Right cardiac atrium (tissue), 5 donors: ENCODE measurements at regions not wholly inside any gene's neighbourhood (a gene's known extent, or its start where the extent isn't known, plus 50 kb on each side); places are given as distances from the start of the nearest gene placed in this dataset.

Experiments
- ATAC-seq, 2 donors: fragments of 200-7000 bp; cut with Tn5 transposase; one replicate each; pipeline versions ENCODE4 v1.8.0 to v1.9.1; 2020; ENCODE audit warnings: moderate library complexity in 2 of 2, mild to moderate bottlenecking in 1 of 2
- DNase-seq, 3 donors: peaks; one replicate each; pipeline ENCODE4 v3.0.0-alpha.2; 2020
- H3K27ac ChIP-seq: one replicate; pipeline ENCODE4 v1.5.1; 2013; ENCODE audit warnings: mild to moderate bottlenecking, low read length, control low read depth, moderate library complexity
- H3K27me3 ChIP-seq: one replicate; pipeline ENCODE4 v1.6.1; 2013; ENCODE audit not compliant: control insufficient read depth, insufficient read depth
- H3K4me1 ChIP-seq: one replicate; pipeline ENCODE4 v1.6.1; 2013; ENCODE audit warnings: low read length; ENCODE audit not compliant: control insufficient read depth, insufficient read depth
- H3K4me3 ChIP-seq: one replicate; pipeline ENCODE4 v1.5.1; 2013; ENCODE audit warnings: low read length, control low read depth
- H3K9me3 ChIP-seq: one replicate; pipeline ENCODE4 v1.6.1; 2013; ENCODE audit warnings: low read length; ENCODE audit not compliant: control insufficient read depth
- WGBS: extraction: QIAGEN DNeasy Blood & Tissue Kit; methylation state at CpG from one replicate; pipeline ENCODE4 v1.1.7; 2013; 5-methylcytosine and 5-hydroxymethylcytosine counted together
- intact Hi-C, 4 donors: fragments of 100-400 bp; cut with DNase I; formaldehyde crosslinking; loops; one replicate each; pipeline versions ENCODE4 v1.11.0 to v1.14.0; 2022 to 2023
- donor health status: healthy with polysubstance abuse.
- donor health status: DM: no; HTN: yes; CAD: no.
- donor health status: DM: no; HTN: no; CAD: no.
- donor health status: DM: no; HTN: yes; CAD: no; lungs with severe emphysema.
- donor health status: DM: yes; HTN: yes; CAD: no.

DNA sequence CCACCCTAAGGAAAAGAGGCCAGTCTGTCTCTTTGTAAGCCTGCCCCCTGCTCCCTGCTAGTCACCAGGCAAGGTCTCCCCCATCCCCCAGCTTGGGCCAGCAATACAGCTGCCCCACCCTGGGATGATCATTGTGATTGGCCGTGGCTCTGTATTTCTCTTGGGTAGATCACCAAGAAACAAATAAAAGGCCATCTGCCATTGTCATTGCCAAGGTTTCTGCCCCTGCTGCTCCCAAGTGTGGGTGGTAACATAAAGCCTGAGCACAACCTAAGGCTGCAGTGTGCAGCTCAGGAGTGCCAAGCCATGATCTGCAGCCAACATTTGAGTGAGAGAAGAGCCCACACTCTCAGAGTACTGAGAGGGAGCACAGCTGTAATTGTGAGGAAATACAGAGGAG, 241.0 kb upstream of the POF1B start:
- Histone ChIP-seq H3K4me1 (no peaks in the 10 kb centered on the region), H3K27me3 (no peaks in the 10 kb centered on the region), H3K27ac (no peak overlapping the region), H3K9me3 (no peaks in the 10 kb centered on the region), H3K4me3 (no peak overlapping the region)
- no peak for DNase-seq
- ATAC-seq, result no peak
- 66% methylated on average over 1 of the region's 1 CpG for WGBS
- intact Hi-C loops, result no loop called here

DNA sequence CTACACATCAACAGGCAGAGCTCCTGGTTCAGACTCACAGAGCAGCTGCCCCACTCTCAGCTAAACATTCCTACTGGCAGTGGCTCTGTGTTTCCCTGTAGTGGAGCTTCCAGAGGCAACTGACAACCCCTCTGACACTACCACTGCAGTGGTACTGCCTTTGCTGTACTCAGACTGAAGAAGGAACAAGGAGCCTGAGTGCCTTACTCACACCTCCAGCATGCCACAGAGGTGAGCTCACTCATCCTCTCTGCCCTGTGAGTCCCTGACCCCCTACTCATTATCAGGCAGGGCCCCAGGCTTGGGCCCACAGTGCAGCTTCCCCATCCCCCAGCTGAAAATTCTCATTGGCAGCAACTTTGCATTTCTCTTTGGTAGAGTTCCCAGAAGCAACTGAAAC, 240.5 kb upstream of the POF1B start:
- DNase-seq (no peak), ATAC-seq (no peak)
- Histone ChIP-seq H3K9me3 (no peaks in the 10 kb centered on the region), H3K4me1 (no peaks in the 10 kb centered on the region), H3K27ac (no peak overlapping the region), H3K27me3 (no peaks in the 10 kb centered on the region), H3K4me3 (no peak overlapping the region)
- intact Hi-C loops, result no loop called here

DNA sequence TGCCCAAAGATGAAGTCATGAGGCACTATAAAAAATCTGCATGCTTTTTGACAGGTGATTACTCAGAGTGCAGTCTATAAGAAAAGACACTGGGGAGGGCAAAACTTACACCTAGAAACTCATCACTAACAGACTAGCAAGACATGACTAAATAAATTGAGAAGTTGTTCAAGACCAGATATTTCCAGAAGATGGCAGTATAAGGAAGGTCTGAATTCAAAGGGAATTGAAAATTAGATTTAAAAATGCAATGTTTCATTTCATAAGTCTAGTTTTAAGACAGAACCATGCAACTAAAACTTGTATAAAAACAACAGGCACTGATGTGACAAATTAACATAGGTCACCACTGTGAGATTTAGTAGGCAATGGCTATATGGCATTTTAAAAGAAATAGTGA, 232.5 kb upstream of the POF1B start:
- Histone ChIP-seq H3K27ac (no peak overlapping the region), H3K9me3 (no peaks in the 10 kb centered on the region), H3K27me3 (no peaks in the 10 kb centered on the region), H3K4me3 (no peak overlapping the region), H3K4me1 (no peaks in the 10 kb centered on the region)
- ATAC-seq (no peak), DNase-seq (no peak)
- intact Hi-C loops, result no loop called here

DNA sequence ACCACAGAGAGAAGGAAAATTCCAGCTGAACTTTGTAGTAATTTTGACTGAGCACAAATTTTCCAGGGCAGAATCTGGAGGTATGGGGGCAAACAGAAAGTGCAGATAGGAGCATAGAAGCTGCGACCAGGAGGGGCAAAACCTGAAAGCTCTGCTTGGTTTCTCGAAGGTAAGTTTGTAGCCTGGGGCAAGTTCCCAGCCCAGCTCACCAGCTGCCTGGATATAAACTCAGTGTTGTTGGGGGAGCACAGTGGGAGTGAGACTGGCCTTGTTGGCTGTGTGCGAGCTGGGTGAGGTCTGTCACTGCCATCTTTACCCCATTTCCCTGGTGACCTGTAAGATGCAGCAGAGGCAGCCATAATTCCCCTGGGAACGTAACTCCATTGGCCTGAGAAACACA, 213.5 kb upstream of the POF1B start:
- DNase-seq (no peak), ATAC-seq (no peak)
- no peaks in the 10 kb centered on the region for H3K4me1 ChIP-seq
- intact Hi-C loops, result no loop called here
- no peaks in the 10 kb centered on the region for H3K9me3 ChIP-seq
- no peak overlapping the region for H3K27ac ChIP-seq
- H3K4me3 ChIP-seq, result no peak overlapping the region
- 78% methylated on average over 4 of the region's 4 CpGs for WGBS
- no peaks in the 10 kb centered on the region for H3K27me3 ChIP-seq

DNA sequence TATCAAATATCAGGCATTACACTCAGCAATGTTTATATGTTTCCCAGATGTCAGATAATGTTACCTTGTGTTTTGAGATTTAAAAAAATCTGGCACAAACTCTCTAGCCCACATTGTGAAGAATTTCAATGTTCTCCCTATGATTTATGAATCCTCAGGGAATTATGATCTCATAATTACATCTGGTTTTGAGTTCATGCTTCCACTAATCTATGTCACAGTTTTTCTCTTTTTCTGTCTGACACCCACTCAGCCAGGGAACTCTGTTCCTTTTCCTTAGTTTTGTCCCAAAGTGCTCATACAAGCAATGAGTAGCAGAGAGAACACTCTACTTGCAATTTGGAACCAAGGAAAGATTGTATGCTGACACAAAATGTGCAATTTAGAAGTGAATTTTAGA, 212.1 kb upstream of the POF1B start:
- intact Hi-C loops, result no loop called here

DNA sequence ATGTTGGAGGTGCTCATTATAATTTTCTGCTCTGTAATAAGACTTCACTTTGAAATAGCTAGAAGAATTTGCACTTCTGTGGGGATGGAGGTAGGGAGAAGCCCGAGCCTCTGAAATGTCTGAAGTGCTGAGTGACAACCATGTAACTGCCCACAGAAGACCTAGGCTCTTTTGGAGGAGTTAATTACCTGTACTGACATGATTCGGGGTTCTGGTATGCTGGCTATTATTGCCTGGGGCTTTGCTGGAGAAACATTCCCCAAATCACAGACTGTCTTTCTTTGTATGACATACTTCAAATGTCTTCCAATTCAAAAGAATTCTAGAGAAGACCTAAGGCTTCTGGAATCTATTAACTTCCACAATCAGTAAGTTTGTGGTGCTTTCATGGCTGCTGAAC, 211.2 kb upstream of the POF1B start:
- intact Hi-C loops, result no loop called here
- DNase-seq (no peak), ATAC-seq (no peak)
- Histone ChIP-seq H3K27me3 (no peaks in the 10 kb centered on the region), H3K4me1 (no peaks in the 10 kb centered on the region), H3K9me3 (no peaks in the 10 kb centered on the region), H3K4me3 (no peak overlapping the region), H3K27ac (no peak overlapping the region)
- 32% methylated on average over 2 of the region's 2 CpGs for WGBS

More for the DNA sequence above, 212.1 kb upstream of the POF1B start:
- Histone ChIP-seq H3K9me3 (no peaks in the 10 kb centered on the region), H3K27ac (no peak overlapping the region), H3K27me3 (no peaks in the 10 kb centered on the region), H3K4me1 (no peaks in the 10 kb centered on the region), H3K4me3 (no peak overlapping the region)
- DNase-seq, result no peak
- ATAC-seq, result no peak

DNA sequence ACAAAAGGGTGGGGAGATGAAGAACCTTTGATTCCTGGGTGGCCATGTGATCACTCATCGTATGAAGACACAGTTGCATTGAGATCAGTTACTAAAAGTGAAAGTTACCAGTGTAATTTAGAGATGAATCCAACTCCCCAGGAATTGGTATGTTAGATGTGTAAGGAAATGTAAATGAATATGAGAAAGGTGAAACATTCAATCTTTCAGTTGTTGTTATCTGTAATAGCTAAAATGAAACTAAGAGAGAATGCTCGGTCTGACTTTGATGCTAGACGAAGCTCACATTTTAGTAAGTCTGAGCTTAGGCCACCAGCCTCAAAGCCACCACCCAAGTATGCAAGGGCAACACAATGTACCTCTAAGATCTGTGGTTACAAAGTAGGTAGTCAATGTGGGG, 194.3 kb upstream of the POF1B start:
- no peak overlapping the region for H3K27ac ChIP-seq
- no peak overlapping the region for H3K4me3 ChIP-seq
- H3K9me3 ChIP-seq, result no peaks in the 10 kb centered on the region
- intact Hi-C loops, result no loop called here
- no peaks in the 10 kb centered on the region for H3K4me1 ChIP-seq
- WGBS, result 81% methylated on average over 3 of the region's 3 CpGs
- DNase-seq (no peak), ATAC-seq (no peak)
- H3K27me3 ChIP-seq, result no peaks in the 10 kb centered on the region

DNA sequence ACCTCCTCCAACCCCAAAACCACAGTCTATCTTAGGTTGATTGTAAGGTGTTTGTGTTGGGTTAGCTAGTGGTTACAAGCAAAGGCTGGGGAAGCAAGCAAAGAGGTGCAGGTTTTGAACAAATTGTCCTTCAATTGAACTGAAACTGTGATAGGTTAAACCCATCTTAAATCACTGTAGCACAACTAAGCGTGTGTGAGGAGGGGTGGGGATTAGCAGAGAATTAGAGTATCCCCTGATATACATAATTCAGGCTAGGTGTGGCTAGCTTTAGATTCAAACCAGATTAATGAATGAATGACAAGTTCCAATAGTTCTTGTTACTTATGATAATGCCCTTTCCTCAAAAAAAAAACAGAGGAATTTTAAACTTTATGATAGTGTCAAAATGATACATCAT, 191.0 kb upstream of the POF1B start:
- 68% methylated on average over 1 of the region's 1 CpG for WGBS
- DNase-seq (no peak), ATAC-seq (no peak)
- Histone ChIP-seq H3K27ac (no peak overlapping the region), H3K27me3 (no peaks in the 10 kb centered on the region), H3K4me1 (no peaks in the 10 kb centered on the region), H3K9me3 (no peaks in the 10 kb centered on the region), H3K4me3 (no peak overlapping the region)
- intact Hi-C loops, result no loop called here

DNA sequence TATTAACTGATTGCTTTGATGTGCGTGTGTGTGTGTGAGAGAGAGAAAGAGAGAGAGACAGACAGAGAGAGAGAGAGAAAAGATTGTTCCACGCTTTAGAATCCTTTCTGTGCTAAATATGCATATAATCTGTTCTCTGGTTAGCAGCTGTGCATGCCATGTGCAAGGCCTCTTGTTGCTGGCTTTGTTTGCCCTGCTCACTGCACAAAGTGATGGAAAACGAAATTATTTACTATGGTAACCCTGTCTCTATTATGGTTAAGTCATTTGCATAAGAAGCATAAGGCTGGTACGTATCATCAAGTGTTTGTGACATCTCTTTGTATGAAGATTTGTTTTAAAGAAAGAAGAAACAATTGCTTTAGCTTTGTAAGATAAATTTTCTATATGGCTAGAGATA, 190.2 kb upstream of the POF1B start:
- Histone ChIP-seq H3K4me3 (no peak overlapping the region), H3K4me1 (no peaks in the 10 kb centered on the region), H3K27ac (no peak overlapping the region), H3K9me3 (no peaks in the 10 kb centered on the region), H3K27me3 (no peaks in the 10 kb centered on the region)
- intact Hi-C loops, result no loop called here
- ATAC-seq (no peak), DNase-seq (no peak)
- WGBS, result 55% methylated on average over 4 of the region's 4 CpGs

DNA sequence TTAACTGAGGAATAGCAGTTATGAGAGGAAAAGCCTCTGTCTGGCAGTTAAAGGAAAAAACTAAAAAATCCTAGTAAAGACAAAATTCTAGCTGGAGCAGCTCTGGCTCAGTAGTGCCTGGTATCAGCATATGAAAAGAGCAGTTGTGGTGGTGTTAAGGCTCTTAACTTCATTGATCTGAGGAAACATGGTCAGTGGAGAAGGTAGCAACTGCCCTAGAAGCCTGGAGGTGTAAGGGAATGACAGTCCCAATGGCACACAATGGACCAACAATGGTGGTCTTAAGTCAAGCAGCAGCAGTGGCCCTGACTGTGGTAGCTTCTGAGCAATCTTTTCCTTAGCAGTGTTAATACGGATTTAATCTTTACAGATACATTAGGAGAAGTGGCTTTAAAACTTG, 189.6 kb upstream of the POF1B start:
- Histone ChIP-seq H3K4me1 (no peaks in the 10 kb centered on the region), H3K9me3 (no peaks in the 10 kb centered on the region), H3K4me3 (no peak overlapping the region), H3K27ac (no peak overlapping the region), H3K27me3 (no peaks in the 10 kb centered on the region)
- ATAC-seq, result no peak
- 59% methylated on average over 1 of the region's 1 CpG for WGBS
- intact Hi-C loops, result no loop called here
- no peak for DNase-seq

DNA sequence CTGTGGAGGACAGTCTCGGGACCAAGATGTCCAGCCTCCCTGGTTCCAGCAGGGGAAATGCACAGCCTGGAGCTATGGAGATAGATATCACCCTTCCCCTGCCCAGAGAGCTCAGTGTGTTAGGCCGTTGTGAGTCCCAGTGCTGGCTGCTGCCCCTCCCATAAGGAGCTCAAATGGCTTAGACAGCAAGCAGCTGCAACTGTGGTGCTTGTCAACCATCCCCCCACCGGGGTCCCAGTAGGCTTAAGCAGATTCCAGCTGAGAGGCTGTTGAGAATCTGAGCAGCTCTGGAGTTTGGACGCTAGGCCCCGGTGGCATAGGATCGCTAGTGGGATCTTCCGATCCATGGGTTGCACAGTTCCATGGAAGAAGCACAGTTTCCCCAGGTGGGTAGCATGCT, 181.8 kb upstream of the POF1B start:
- no peaks in the 10 kb centered on the region for H3K27me3 ChIP-seq
- intact Hi-C loops, result no loop called here
- no peak for ATAC-seq

DNA sequence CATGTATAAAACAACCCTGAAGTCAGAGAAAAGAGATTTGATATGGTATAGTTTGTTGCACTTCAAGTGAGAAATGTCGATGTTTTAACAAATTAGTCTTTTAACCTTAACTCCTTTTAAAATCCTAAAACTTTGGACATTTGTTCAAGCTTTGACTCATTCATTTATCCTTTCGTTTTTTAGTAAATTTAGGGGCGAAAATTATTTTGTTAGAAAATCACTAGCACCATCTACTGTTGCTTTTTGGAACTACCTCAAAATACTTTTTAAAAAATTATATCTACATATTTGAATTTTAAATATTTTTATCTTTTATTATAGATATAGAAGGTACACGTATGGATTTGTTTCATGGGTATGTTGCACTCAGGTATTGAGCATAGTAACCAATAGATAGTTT, 165.1 kb upstream of the POF1B start:
- DNase-seq (no peak), ATAC-seq (no peak)
- no peaks in the 10 kb centered on the region for H3K4me1 ChIP-seq
- no peak overlapping the region for H3K27ac ChIP-seq
- intact Hi-C loops, result loop anchor here in 1 of 4 donors (10.0 kb wide), 1 partner anchor 440 kb away; no protein-coding TSS in a partner anchor
- H3K9me3 ChIP-seq, result no peaks in the 10 kb centered on the region
- no peaks in the 10 kb centered on the region for H3K27me3 ChIP-seq
- H3K4me3 ChIP-seq, result no peak overlapping the region
- WGBS, result 4% methylated on average over 4 of the region's 4 CpGs

More for the DNA sequence above, 181.8 kb upstream of the POF1B start:
- no peaks in the 10 kb centered on the region for H3K9me3 ChIP-seq
- H3K4me1 ChIP-seq, result no peaks in the 10 kb centered on the region
- no peak for DNase-seq
- no peak overlapping the region for H3K4me3 ChIP-seq
- H3K27ac ChIP-seq, result no peak overlapping the region
- 68% methylated on average over 7 of the region's 7 CpGs for WGBS
